ENCODE measurements at regions not wholly inside any gene's neighbourhood (a gene's known extent, or its start where the extent isn't known, plus 50 kb on each side); places are given as distances from the start of the nearest gene placed in this dataset.
A peak's percentile ranks its signal among the peaks of the same experiment; 100 is the strongest.

DNA sequence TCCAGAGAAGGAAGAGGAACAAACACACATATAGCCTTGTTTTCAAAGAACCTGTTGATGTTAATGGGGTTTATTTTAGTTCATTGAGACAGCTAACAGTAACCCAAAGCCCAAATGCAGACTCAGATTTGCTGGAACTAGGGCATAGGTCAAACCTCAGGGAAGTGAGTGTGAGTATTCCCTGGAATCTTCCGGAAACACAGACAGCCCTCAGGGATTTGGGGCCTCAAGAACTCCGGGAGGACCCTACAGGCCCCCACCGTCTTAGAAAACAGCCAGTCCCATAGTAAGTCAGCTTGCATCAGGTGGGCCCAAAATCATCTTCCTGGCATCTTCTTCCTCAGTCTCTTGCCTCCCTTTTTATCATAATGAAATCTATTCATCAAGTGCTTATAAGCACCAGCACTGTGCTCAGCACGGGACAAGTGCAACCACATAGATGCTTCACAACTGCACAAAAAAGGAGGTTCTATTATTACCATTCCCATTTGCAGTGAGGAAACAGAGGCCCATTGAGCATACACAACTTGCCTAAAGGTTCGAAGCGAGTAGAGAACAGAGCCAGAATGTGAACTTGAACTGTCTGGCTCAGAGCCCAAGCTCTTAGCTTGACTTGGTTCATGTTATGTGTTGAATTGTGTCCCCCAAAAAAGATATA is 50.2 kb upstream of the BCL11A start:
- in situ Hi-C loops (cut with HindIII; ENCODE audit: low sequenced_read_pairs) = no loop called here
- no peak for DNase-seq (ENCODE audit: low spot score)

DNA sequence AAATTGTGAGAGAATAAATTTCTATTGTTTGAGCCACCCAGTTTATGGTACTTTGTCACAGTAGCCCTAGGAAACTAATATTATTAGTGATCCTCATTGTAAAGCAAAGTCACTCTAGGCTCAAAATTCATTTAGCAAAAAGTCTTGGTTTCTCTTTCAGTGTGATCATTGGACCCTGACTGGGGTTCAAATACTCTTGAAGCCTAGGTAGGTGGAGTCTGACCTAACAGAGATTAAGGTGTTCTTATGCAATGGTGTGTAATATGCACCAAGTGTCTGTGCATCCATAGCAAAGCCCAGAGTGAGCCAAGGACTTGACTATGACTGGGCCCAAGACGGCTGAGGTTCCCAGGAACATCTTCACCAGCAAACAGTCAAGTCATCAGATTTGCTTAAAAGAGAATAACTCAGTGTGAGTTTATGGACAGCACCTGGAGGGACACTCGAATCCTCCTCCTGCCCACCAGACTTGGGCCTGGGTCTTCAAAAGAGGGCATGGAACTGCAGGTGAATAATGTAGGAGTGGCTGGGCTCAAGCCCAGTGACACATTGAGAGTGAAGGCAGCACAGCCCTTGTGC is 51.1 kb upstream of the BCL11A start:
- no peak for DNase-seq (ENCODE audit: low spot score)
- in situ Hi-C loops (cut with HindIII; ENCODE audit: low sequenced_read_pairs) = no loop called here

DNA sequence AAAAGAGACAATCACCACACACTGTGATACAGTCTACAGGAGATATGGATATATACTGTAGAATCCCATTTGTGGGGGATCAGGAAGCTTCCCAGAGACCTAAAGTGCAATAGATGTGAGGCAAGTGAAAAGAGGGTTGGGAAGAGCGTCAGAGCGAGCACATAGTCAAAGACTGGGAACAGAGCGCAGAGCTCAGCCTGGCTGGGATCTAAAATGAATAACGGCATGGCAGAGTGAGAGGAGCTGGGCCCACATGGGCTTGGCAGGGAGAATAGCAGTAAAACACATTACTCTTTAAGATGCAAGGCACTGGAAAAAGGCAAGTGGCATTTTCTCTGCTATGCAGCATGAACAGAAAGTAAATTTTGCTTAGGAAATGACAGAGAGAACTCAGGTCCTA is 52.4 kb upstream of the BCL11A start:
- no peak for DNase-seq (ENCODE audit: low spot score)
- in situ Hi-C loops (cut with HindIII; ENCODE audit: low sequenced_read_pairs) = no loop called here

DNA sequence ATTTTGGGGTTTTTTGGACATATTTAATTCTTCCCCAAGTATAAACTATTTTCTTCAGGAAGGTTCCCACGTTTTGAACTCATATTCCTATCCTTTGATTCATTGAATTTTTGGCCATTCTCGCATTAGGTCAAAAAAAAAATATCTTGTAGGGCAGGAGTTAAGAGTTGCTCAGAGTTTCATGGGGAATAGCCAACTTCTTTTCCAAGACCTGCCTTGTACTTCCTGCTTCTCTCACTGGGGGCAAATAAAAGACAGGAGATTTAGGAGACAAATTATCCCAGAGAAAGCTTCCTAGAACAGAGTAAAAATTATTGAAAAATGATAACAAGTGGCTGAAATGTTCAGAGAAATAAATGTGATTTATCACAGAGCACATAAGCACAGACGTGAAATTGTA is 55.2 kb upstream of the BCL11A start:
- DNase-seq (ENCODE audit: low spot score) = no peak
- in situ Hi-C loops (cut with HindIII; ENCODE audit: low sequenced_read_pairs) = no loop called here

DNA sequence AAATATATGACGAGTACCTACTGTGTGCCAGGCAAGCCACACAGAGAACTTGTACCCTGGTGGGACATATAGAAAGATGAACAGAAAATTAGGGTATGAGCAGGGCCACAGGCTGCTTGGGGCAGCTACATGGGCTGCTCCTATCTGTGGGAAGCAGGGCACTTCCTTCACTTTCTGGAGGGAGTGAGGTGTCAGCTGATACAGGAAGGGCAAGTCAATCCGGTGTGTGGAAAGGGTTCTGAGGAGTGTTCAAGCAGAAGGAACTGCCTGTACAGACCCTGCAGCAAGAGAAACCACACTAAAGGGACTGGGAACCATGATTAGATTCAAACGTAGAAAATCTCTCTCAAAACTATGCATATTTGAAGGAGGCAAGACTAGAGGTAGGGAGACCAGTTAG is 58.6 kb upstream of the BCL11A start:
- no peak for DNase-seq (ENCODE audit: low spot score)
- in situ Hi-C loops (cut with HindIII; ENCODE audit: low sequenced_read_pairs) = no loop called here

DNA sequence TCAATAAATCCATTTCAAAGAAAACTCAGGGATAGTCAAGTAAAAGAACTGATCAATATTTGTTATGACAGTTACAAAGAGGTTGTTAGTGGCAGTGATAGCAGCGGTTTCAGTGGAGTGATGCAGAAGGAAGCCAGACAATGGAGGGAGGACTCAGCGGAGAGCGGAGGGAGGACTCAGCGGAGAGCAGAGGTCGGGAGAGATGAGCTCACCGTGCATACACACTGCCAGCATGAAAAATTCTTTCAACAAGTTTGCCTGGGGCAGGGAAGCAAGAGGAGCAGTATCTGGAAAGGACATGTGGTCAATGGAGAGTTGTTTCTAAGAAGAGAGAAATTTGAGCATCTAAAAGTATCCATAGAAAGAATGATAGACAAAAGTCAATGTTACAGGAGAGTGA is 60.9 kb upstream of the BCL11A start:
- in situ Hi-C loops (cut with HindIII; ENCODE audit: low sequenced_read_pairs) = no loop called here
- no peak for DNase-seq (ENCODE audit: low spot score)

DNA sequence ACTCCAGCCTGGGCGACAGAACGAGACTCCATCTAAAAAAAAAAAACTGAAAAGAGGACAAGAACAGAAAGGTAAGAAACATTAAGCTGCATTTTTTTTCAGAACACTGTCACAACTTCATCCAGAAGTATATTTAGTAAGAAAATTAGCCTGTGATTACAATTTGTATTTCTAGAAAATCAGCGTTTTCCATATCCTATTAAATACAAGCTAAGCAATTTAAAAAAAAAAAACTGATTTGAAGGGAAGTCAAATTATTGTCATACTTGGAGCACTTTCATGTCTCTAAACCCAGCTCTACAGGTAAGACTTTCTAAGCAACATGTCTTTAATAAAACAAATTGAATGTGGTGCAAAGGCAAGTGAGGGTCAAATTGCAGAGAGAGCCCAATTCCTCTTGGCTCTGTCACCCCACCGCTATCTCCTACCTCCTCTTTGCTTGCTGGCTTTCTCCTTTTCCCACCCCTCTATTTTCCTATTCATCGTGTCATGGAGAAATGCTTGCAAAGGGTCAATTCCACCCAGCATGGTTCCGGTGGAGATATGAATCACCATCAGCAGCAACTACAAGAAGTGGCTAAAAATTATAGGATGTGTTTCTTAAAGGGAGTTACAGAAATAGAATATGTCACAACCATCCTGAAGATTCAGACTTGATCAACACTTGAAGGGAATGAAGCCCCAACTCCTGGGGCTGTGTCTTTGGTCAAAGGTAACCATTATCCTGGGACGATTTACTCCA is 68.4 kb upstream of the BCL11A start:
- in situ Hi-C loops (cut with HindIII; ENCODE audit: low sequenced_read_pairs) = no loop called here
- DNase-seq (ENCODE audit: low spot score) = no peak

DNA sequence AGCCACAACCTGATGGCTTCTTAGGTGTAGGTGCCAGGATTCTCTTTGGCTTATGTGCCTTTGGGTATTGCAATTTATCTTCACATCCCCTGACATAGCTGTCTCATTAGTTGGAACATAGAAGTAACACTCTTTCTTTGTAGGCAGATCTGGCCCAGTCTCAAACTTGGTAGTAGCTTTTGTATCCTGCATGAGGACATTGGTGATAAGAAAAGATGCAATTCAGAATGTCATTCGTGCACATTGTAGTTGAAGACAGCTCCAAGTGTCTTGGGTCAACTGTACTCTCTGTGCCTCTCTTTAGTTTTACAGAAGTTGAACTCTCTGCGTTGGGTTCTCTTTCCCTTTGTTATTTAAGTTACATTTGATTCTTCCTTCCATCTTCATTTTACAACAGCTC is 69.6 kb upstream of the BCL11A start:
- no peak for DNase-seq (ENCODE audit: low spot score)
- in situ Hi-C loops (cut with HindIII; ENCODE audit: low sequenced_read_pairs) = no loop called here

DNA sequence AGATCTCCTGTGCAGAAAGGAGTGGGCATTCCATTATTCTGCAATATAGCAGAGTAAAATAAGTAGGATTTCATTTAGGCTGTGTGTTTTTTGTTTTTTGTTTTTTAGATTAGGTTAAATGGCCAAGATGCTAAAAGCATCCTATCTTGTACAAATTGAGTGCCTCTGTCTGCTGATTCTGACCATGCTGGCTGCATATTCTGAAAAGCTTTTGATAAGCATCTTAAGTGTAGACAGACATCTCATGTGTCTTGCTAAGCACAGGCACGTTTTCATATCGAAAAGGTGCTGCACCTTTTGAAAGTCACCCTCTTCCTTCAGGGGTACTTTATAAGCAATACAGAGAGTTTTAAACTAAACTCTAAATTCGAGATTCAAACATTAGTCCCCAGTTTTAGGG is 74.0 kb upstream of the BCL11A start:
- no peak for DNase-seq (ENCODE audit: low spot score)
- in situ Hi-C loops (cut with HindIII; ENCODE audit: low sequenced_read_pairs) = no loop called here

DNA sequence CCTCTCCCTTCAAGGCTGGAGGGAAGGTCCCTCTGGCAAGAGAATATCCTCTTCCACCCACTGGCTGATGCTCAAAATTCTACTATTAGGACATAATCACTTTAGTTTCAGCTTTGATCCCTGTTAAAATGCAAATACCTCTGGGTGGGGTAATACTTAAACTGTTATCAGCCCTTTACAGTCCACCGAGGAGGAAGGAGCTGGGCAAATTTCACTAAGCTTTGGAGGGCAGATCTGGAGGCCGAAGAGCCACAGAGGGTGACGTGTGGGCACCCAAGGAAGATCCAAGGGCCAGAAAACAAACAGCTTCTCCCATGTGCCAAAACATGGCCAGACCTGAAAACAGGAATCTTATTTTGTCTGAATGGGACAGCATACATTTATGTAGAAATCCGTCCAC is 74.6 kb upstream of the BCL11A start:
- no peak for DNase-seq (ENCODE audit: low spot score)
- in situ Hi-C loops (cut with HindIII; ENCODE audit: low sequenced_read_pairs) = no loop called here

DNA sequence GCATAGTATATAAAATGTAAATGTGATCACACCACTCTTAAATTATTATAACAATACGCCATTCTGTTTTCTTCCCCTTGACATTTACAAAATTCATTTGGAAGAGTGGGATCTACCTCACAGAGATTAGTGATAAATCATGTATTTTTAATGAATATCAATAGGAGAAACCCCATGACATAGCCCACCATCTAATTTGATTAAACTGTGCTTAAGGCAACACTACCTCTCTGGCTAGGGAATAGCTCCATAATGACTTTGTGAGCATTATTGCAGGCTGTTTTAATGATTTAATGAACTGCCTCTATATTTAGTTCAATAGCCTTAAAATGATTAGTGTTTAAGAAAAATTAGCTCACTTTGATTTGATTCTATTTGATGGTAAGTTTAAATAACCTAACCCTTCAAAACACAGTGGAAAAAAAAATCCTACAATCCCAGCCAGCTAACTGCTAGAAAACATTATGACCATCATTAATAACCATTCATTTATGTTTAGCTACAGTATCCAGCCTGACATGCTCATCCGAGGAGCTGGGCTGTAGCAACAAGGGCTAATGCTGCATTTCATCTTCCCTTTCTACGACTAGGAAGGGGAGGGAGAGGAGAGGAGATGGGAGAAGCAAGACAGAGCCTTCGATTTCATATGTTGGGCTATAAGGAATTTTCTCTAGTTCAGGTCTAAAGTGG is 75.3 kb upstream of the BCL11A start:
- no peak for DNase-seq (ENCODE audit: low spot score)
- in situ Hi-C loops (cut with HindIII; ENCODE audit: low sequenced_read_pairs) = no loop called here

DNA sequence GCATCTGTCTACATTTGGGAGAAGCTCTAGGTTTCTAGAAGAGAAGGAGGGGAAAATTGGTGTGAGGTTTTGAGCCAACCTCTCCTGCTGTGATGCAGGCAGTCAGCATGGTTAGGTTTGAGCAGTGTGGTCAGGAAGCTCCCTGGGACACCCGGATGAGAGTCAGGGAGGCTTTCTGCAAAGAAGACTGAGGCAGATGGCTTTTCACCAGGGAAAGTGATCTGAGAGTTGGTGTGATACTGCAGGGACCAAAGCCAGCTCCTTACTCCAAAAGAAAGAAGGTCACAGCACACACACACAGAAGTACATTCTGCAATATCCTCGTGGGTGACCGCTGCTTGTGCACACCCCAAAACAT is 75.8 kb upstream of the BCL11A start:
- in situ Hi-C loops (cut with HindIII; ENCODE audit: low sequenced_read_pairs) = no loop called here
- peak; percentile 19 for DNase-seq (ENCODE audit: low spot score)

DNA sequence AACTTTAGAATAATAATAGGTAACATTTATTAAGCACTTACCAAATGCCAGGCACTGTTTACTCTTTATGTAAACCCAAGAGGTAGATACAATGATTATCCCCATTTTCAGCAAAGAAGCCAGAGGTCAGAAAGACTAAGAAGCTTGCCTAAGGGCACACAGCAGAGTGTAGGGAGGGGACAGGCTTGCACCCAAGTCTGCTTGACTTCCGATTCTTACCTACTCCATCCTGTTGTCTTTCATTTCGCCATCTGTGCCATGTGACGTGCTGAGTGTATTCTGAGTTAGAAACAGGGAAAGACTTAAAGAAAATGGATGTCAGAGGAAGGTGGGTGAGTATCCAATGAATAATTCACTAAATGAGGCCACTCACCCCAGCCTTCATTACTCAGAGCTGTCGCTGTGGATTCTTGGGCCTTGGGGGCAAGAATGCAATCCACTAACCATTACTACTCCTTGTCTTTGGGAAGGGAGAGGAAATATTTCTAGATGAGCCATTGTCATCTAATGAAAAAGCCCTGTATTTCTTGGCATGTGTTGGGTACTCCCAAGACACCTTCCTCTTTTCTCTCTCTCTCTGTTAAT is 76.4 kb upstream of the BCL11A start:
- in situ Hi-C loops (cut with HindIII; ENCODE audit: low sequenced_read_pairs) = no loop called here

DNA sequence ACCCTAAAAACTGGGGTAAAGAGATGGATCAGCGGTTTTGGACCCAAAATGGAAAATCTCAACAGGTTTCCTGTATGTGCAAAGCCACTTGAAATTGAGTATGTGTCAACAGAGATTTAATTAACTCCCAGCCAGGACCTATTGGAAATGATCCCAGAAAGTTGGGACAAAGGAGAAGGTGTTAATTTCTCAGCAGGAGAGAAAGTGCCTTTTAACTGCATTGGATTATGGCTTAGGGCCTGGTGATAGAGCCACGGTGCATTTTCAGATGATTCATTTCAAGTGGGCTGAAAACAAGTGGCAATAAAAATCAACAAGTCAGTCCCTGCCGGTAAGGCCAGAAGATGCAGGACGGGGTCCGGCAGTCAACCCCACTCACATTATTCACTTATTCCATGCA is 80.2 kb upstream of the BCL11A start:
- no peak for DNase-seq (ENCODE audit: low spot score)
- in situ Hi-C loops (cut with HindIII; ENCODE audit: low sequenced_read_pairs) = no loop called here

More for the DNA sequence above, 76.4 kb upstream of the BCL11A start:
- no peak for DNase-seq (ENCODE audit: low spot score)

DNA sequence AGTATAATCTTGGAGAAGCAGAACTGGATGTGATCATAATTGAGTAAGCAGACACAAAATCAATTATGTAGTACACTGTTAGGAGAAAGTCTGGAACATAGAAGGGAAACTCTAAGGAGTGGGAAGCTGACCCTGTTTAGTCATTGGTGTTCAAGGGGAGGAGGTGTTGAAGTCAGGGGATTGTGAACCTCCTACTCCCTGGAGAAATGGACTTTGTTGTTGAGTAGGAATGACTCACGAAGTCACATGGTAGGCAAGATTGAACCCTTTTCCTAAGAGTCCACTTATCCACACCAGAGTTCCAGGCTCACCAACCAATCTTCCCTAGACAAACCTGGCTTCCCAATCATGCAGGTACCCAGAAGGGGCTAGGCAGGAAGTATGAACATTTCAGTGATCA is 81.0 kb upstream of the BCL11A start:
- in situ Hi-C loops (cut with HindIII; ENCODE audit: low sequenced_read_pairs) = no loop called here
- DNase-seq (ENCODE audit: low spot score) = no peak

DNA sequence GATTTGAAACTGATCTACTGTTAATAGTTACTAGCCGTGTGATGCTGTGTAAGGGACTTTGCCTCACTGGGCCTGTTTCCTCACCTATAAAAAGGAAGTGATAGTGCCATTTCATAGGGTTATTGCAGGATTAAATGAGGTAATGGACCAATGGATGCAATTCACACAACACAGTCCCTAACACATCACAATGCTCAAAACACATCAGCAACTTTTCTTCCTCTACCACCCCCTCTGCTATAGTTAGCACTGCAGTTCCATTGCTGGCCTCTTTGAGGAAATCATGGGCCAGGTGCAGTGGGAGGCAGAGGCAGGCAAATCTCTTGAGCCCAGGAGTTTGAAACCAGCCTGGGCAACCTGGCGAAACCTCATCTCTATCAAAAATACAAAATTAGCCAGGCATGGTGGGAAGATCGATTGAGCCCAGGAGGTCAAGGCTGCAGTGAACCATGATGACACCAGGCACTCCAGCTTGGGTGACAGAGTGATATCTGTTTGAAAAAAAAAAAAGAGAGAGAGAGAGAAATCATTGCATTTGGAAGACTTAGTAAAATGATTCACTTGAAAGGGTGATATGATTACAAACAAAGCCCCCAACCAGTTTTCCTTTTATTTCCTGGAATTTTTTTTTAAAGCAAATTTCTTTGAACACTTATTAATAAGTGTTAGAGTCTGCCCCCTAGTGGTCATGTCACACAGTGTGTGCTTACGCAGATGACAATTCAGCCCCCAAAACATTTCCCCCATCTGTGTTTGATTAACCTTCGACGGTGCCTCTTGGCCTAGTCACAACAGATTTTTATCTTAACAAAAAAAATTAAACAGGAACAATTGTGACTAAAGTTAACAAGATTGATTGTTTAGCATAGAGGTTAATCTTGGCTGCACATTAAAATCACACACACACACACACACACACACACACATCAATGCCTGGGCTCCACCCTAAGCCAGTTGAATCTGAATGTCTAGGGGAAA is 88.6 kb upstream of the BCL11A start:
- in situ Hi-C loops (cut with HindIII; ENCODE audit: low sequenced_read_pairs) = no loop called here
- peak; percentile 30 for DNase-seq (ENCODE audit: low spot score)

DNA sequence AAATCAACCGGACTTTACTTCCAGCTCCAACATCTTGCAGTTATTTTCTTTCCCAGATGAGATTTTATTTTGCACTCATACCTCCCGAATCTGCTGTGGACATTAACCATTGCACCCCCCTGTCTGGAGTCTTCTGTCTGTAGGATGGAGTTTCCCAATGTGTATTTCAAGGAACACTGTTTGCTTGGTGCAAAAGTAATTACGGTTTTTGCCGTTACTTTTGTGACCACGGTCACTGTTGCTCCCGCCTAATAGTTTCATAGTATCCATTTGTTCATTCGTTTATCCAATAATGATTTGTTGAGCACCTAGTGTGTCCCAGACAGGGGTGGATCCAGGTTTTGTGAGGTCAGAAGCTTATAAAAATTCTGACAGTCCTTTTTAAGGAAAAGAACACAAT is 90.3 kb upstream of the BCL11A start:
- DNase-seq (ENCODE audit: low spot score) = no peak
- in situ Hi-C loops (cut with HindIII; ENCODE audit: low sequenced_read_pairs) = no loop called here

DNA sequence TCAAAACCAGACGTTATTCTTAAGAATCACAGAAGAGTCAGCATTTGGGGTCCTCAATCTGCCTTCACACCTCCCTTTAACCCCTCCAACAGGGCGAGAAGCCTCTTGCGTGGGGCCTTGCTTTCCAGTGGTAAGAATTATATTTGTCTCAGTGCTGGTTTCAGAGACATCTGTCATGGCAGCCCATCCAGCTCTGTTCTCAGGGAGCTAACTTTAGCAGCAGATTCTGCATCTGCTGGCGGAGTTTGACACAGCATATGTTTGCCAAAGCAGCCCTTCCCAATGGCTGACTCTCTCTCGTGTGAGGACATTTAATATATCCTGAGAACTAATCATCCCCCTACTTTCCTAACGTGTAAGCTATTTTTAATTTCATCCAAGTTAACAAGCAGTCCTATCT is 91.5 kb upstream of the BCL11A start:
- in situ Hi-C loops (cut with HindIII; ENCODE audit: low sequenced_read_pairs) = no loop called here
- DNase-seq (ENCODE audit: low spot score) = no peak

DNA sequence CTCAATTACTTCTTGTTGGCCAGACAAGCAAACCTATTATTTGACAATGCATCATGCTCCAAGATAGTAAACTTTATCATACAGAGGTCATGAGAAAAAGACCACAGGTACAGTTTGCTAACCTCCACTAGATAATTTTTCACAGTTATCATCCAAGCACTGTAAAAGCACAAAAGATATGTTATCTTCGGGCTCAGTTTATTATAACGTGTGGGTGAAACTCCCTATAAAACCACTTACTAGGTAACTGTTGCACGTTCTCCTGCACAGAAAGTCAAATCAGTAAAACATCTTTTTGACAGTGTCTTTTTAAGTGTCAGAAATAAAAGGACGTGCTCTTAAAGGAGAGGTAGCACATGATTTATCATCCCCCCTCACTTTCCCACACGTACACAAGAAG is 94.7 kb upstream of the BCL11A start:
- DNase-seq (ENCODE audit: low spot score) = no peak
- in situ Hi-C loops (cut with HindIII; ENCODE audit: low sequenced_read_pairs) = no loop called here
